ENCODE measurements at regions not wholly inside any gene's neighbourhood (a gene's known extent, or its start where the extent isn't known, plus 50 kb on each side); places are given as distances from the start of the nearest gene placed in this dataset.

- TF ChIP-seq ZNF747 (tag by site-specific recombination; IDR thresholded peaks at IDR 0.05): no peak
- TF ChIP-seq, protein P1, sequence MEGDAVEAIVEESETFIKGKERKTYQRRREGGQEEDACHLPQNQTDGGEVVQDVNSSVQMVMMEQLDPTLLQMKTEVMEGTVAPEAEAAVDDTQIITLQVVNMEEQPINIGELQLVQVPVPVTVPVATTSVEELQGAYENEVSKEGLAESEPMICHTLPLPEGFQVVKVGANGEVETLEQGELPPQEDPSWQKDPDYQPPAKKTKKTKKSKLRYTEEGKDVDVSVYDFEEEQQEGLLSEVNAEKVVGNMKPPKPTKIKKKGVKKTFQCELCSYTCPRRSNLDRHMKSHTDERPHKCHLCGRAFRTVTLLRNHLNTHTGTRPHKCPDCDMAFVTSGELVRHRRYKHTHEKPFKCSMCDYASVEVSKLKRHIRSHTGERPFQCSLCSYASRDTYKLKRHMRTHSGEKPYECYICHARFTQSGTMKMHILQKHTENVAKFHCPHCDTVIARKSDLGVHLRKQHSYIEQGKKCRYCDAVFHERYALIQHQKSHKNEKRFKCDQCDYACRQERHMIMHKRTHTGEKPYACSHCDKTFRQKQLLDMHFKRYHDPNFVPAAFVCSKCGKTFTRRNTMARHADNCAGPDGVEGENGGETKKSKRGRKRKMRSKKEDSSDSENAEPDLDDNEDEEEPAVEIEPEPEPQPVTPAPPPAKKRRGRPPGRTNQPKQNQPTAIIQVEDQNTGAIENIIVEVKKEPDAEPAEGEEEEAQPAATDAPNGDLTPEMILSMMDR (tag by site-specific recombination; IDR thresholded peaks at IDR 0.05): no peak
- TF ChIP-seq, protein P2, sequence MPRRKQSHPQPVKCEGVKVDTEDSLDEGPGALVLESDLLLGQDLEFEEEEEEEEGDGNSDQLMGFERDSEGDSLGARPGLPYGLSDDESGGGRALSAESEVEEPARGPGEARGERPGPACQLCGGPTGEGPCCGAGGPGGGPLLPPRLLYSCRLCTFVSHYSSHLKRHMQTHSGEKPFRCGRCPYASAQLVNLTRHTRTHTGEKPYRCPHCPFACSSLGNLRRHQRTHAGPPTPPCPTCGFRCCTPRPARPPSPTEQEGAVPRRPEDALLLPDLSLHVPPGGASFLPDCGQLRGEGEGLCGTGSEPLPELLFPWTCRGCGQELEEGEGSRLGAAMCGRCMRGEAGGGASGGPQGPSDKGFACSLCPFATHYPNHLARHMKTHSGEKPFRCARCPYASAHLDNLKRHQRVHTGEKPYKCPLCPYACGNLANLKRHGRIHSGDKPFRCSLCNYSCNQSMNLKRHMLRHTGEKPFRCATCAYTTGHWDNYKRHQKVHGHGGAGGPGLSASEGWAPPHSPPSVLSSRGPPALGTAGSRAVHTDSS (tag by site-specific recombination; IDR thresholded peaks at IDR 0.05): no peak
- TF ChIP-seq GLI4 (tag by site-specific recombination; IDR thresholded peaks at IDR 0.05): no peak
- TF ChIP-seq ATF2 (tag by site-specific recombination; IDR thresholded peaks at IDR 0.05; ENCODE audit: low read depth): no peak
- TF ChIP-seq BCL11A (tag by site-specific recombination; IDR thresholded peaks at IDR 0.05; ENCODE audit: low read depth): no peak
- no peak for TF ChIP-seq ZNF629 (tag by site-specific recombination; IDR thresholded peaks at IDR 0.05)
- TF ChIP-seq, protein P3, sequence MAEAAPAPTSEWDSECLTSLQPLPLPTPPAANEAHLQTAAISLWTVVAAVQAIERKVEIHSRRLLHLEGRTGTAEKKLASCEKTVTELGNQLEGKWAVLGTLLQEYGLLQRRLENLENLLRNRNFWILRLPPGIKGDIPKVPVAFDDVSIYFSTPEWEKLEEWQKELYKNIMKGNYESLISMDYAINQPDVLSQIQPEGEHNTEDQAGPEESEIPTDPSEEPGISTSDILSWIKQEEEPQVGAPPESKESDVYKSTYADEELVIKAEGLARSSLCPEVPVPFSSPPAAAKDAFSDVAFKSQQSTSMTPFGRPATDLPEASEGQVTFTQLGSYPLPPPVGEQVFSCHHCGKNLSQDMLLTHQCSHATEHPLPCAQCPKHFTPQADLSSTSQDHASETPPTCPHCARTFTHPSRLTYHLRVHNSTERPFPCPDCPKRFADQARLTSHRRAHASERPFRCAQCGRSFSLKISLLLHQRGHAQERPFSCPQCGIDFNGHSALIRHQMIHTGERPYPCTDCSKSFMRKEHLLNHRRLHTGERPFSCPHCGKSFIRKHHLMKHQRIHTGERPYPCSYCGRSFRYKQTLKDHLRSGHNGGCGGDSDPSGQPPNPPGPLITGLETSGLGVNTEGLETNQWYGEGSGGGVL (tag by site-specific recombination; IDR thresholded peaks at IDR 0.05): no peak
- no peak for TF ChIP-seq SP3 (tag by site-specific recombination; IDR thresholded peaks at IDR 0.05)
- no peak for TF ChIP-seq ZNF138 (tag by site-specific recombination; IDR thresholded peaks at IDR 0.05; ENCODE audit: borderline replicate concordance)
- no peak for TF ChIP-seq KLF9 (tag by site-specific recombination; IDR thresholded peaks at IDR 0.05; ENCODE audit: low read depth)
- TF ChIP-seq PRDM1 (tag by site-specific recombination; IDR thresholded peaks at IDR 0.05): no peak
- TF ChIP-seq HOXA7 (CRISPR knock-in tag; IDR thresholded peaks at IDR 0.05; ENCODE audit: borderline replicate concordance): no peak
- TF ChIP-seq ZNF785 (tag by site-specific recombination; IDR thresholded peaks at IDR 0.05): no peak
Measured at GRCh38 chr7:106344211-106344610, 59.4 kb upstream of the NAMPT start.
